H9 (cell line): ENCODE measurements at regions not wholly inside any gene's neighbourhood (a gene's known extent, or its start where the extent isn't known, plus 50 kb on each side); places are given as distances from the start of the nearest gene placed in this dataset.

Experiments used
- DNase-seq: peaks from one replicate; pipeline ENCODE4 v3.0.0-alpha.2; 2017
- H2AFZ ChIP-seq: one replicate; pipeline ENCODE4 v1.6.1; 2013; ENCODE audit warnings: mild to moderate bottlenecking, low read length, control low read depth, moderate library complexity
- H2AK5ac ChIP-seq: 2 replicates; pipeline ENCODE4 v1.6.1; 2013; ENCODE audit warnings: low read length, control low read depth, mixed read lengths; ENCODE audit not compliant: insufficient read length
- H2BK120ac ChIP-seq: one replicate; pipeline ENCODE4 v1.6.1; 2013; ENCODE audit warnings: low read depth, mild to moderate bottlenecking, low read length, control low read depth, inconsistent platforms; ENCODE audit not compliant: poor library complexity, severe bottlenecking
- H2BK12ac ChIP-seq: 2 replicates; pipeline ENCODE4 v1.6.1; 2013; ENCODE audit warnings: low read length, control low read depth, mixed read lengths, low read depth; ENCODE audit not compliant: insufficient read length
- H2BK15ac ChIP-seq: 2 replicates; pipeline ENCODE4 v1.6.1; 2013; ENCODE audit warnings: low read depth, low read length, control low read depth
- H2BK20ac ChIP-seq: one replicate; pipeline ENCODE4 v1.6.1; 2013; ENCODE audit warnings: low read depth, mild to moderate bottlenecking, low read length, control low read depth, inconsistent platforms; ENCODE audit not compliant: poor library complexity, severe bottlenecking
- H2BK5ac ChIP-seq: 2 replicates; pipeline ENCODE4 v1.6.1; 2013; ENCODE audit warnings: low read length, control low read depth, mixed read lengths; ENCODE audit not compliant: insufficient read length
- H3K14ac ChIP-seq: 2 replicates; pipeline ENCODE4 v1.6.1; 2013; ENCODE audit warnings: low read length, control low read depth; ENCODE audit not compliant: insufficient read depth
- H3K18ac ChIP-seq: 2 replicates; pipeline ENCODE4 v1.6.1; 2013; ENCODE audit warnings: low read depth, mild to moderate bottlenecking, mixed read lengths, low read length, control low read depth; ENCODE audit not compliant: insufficient read length
- H3K23ac ChIP-seq: 2 replicates; pipeline ENCODE4 v1.6.1; 2013; ENCODE audit warnings: low read length, control low read depth, mixed read lengths, low read depth; ENCODE audit not compliant: insufficient read length
- H3K23me2 ChIP-seq: 2 replicates; pipeline ENCODE4 v1.6.1; 2013; ENCODE audit warnings: low read depth, mild to moderate bottlenecking, mixed read lengths, low read length, control low read depth; ENCODE audit not compliant: insufficient read length, poor library complexity, severe bottlenecking
- H3K27ac ChIP-seq: 2 replicates; pipeline ENCODE4 v1.5.1; 2013; ENCODE audit warnings: low read length, control low read depth, mixed read lengths, low read depth; ENCODE audit not compliant: insufficient read length
- H3K27me3 ChIP-seq: 2 replicates; pipeline ENCODE4 v1.6.1; 2013; ENCODE audit warnings: low read length, control low read depth, inconsistent platforms; ENCODE audit not compliant: insufficient read depth
- H3K4ac ChIP-seq: 2 replicates; pipeline ENCODE4 v1.6.1; 2013; ENCODE audit warnings: low read depth, mild to moderate bottlenecking, control low read depth, inconsistent platforms, low read length, moderate library complexity
- H3K4me1 ChIP-seq: 2 replicates; pipeline ENCODE4 v1.6.1; 2013; ENCODE audit warnings: low read length, control low read depth, inconsistent platforms; ENCODE audit not compliant: insufficient read depth
- H3K4me2 ChIP-seq: 2 replicates; pipeline ENCODE4 v1.6.1; 2013; ENCODE audit warnings: low read length, control low read depth, mixed read lengths; ENCODE audit not compliant: insufficient read length, insufficient read depth
- H3K56ac ChIP-seq: 2 replicates; pipeline ENCODE4 v1.6.1; 2013; ENCODE audit warnings: low read depth, mild to moderate bottlenecking, mixed read lengths, low read length, control low read depth; ENCODE audit not compliant: insufficient read length
- H3K79me1 ChIP-seq: 2 replicates; pipeline ENCODE4 v1.6.1; 2013; ENCODE audit warnings: low read depth, mild to moderate bottlenecking, moderate library complexity, low read length, control low read depth, inconsistent platforms; ENCODE audit not compliant: insufficient read depth, poor library complexity, severe bottlenecking
- H3K79me2 ChIP-seq: 2 replicates; pipeline ENCODE4 v1.6.1; 2013; ENCODE audit warnings: low read length, control low read depth, inconsistent platforms; ENCODE audit not compliant: insufficient read depth
- H3K9ac ChIP-seq: 2 replicates; pipeline ENCODE4 v1.6.1; 2013; ENCODE audit warnings: low read length, control low read depth, mixed read lengths; ENCODE audit not compliant: insufficient read length; ENCODE audit errors: extremely low read depth
- H3K9me3 ChIP-seq: one replicate; pipeline ENCODE4 v1.6.1; 2013; ENCODE audit warnings: low read depth, low read length, inconsistent platforms; ENCODE audit not compliant: control insufficient read depth
- H3T11ph ChIP-seq: one replicate; pipeline ENCODE4 v1.6.1; 2013; ENCODE audit warnings: mild to moderate bottlenecking, low read length, control low read depth, inconsistent platforms
- H4K20me1 ChIP-seq: one replicate; pipeline ENCODE4 v1.6.1; 2013; ENCODE audit not compliant: control insufficient read depth, insufficient read length, insufficient read depth
- H4K5ac ChIP-seq: 2 replicates; pipeline ENCODE4 v1.6.1; 2013; ENCODE audit warnings: low read depth, mild to moderate bottlenecking, mixed read lengths, low read length, control low read depth; ENCODE audit not compliant: insufficient read length
- H4K8ac ChIP-seq: replicated peaks from 2 replicates; pipeline ENCODE4 v1.6.1; 2013; ENCODE audit warnings: low read length, control low read depth, mixed read lengths, low read depth; ENCODE audit not compliant: insufficient read length
- H4K91ac ChIP-seq: 2 replicates; pipeline ENCODE4 v1.6.1; 2013; ENCODE audit warnings: low read depth, mild to moderate bottlenecking, moderate library complexity, mixed read lengths, low read length, control low read depth; ENCODE audit not compliant: insufficient read length
- H3K27ac Mint-ChIP-seq, 3 experiments: 2 replicates in 2 of 3; 3 replicates in 1 of 3; pipeline ENCODE4 v1.8.0; 2020 to 2021; ENCODE audit warnings: mixed read lengths in 3 of 3, mild to moderate bottlenecking in 1 of 3, moderate library complexity in 1 of 3
- H3K27me3 Mint-ChIP-seq: 2 replicates; pipeline ENCODE4 v1.8.0; 2021; ENCODE audit warnings: low read depth, mild to moderate bottlenecking, moderate library complexity, mixed read lengths
- H3K36me3 Mint-ChIP-seq, 3 experiments: 2 replicates in 2 of 3; 3 replicates in 1 of 3; pipeline ENCODE4 v1.8.0; 2020 to 2021; ENCODE audit warnings: low read depth in 3 of 3, mixed read lengths in 3 of 3; ENCODE audit not compliant: insufficient read depth in 1 of 3
- H3K4me1 Mint-ChIP-seq, 2 experiments: 2 replicates each; pipeline ENCODE4 v1.8.0; 2020; ENCODE audit warnings: mixed read lengths in 2 of 2
- H3K4me3 Mint-ChIP-seq, 2 experiments: 2 replicates in 1 of 2; 3 replicates in 1 of 2; pipeline ENCODE4 v1.8.0; 2020 to 2021; ENCODE audit warnings: mild to moderate bottlenecking in 2 of 2, mixed read lengths in 2 of 2, moderate library complexity in 1 of 2
- H3K9me3 Mint-ChIP-seq, 2 experiments: 2 replicates in 1 of 2; 3 replicates in 1 of 2; pipeline ENCODE4 v1.8.0; 2020; ENCODE audit warnings: mild to moderate bottlenecking in 2 of 2, mixed read lengths in 2 of 2, moderate library complexity in 1 of 2
- CTCF ChIP-seq: fragments of 200-600 bp; sonication (generic); conservative IDR thresholded peaks from 3 replicates; pipeline ENCODE4 v1.8.0; 2021; ENCODE audit warnings: antibody characterized with exemption, mild to moderate bottlenecking
- WGBS: extraction: QIAGEN DNeasy Blood & Tissue Kit; methylation state at CpG from one replicate; pipeline ENCODE4 v1.1.7; 2013; ENCODE audit warnings: missing lambda C conversion rate, low lambda C conversion rate, mixed read lengths; ENCODE audit not compliant: insufficient read length; ENCODE audit errors: extremely low coverage; 5-methylcytosine and 5-hydroxymethylcytosine counted together

GRCh38 chr13:90750021-90750420, 597.5 kb upstream of the MIR17HG start:
- H3K4ac ChIP-seq: no peak overlapping the region
- H3K14ac ChIP-seq: no peak overlapping the region
- H3K27me3 ChIP-seq: no peaks in the 10 kb centered on the region
- no peak overlapping the region for H4K91ac ChIP-seq
- no peak for DNase-seq
- H3K4me2 ChIP-seq: no peak overlapping the region
- H2BK12ac ChIP-seq: no peak overlapping the region
- H3K79me1 ChIP-seq: no peaks in the 10 kb centered on the region
- no peaks in the 10 kb centered on the region for H3K79me2 ChIP-seq
- H3K4me1 ChIP-seq: no peaks in the 10 kb centered on the region
- H2BK15ac ChIP-seq: no peak overlapping the region
- no peak overlapping the region for H3T11ph ChIP-seq
- H3K27me3 Mint-ChIP-seq: no peaks in the 10 kb centered on the region
- no peak overlapping the region for H3K56ac ChIP-seq
- no peaks in the 10 kb centered on the region for H4K20me1 ChIP-seq
- H3K18ac ChIP-seq: no peak overlapping the region
- H2AK5ac ChIP-seq: no peak overlapping the region
- H4K8ac ChIP-seq: no peak overlapping the region
- H3K9me3 ChIP-seq: no peaks in the 10 kb centered on the region
- peaks cover 7 to 13% of the 10 kb centered on the region in 2 experiments for H3K4me1 Mint-ChIP-seq
- no peaks in the 10 kb centered on the region; a peak in 1 of 5 replicates for H3K9me3 Mint-ChIP-seq
- WGBS: no CpG with 5 or more reads among the region's 4 CpGs
- H2BK5ac ChIP-seq: no peak overlapping the region
- H3K9ac ChIP-seq: no peak overlapping the region
- no peak overlapping the region for H3K27ac ChIP-seq
- no peak overlapping the region for H3K27ac Mint-ChIP-seq
- no peak overlapping the region for H2AFZ ChIP-seq
- no peak overlapping the region for H2BK20ac ChIP-seq
- H3K4me3 Mint-ChIP-seq: no peak overlapping the region
- H3K23ac ChIP-seq: no peak overlapping the region
- H4K5ac ChIP-seq: no peak overlapping the region
- H2BK120ac ChIP-seq: no peak overlapping the region
- no peak for TF ChIP-seq CTCF
- no peaks in the 10 kb centered on the region; a peak in 1 of 7 replicates for H3K36me3 Mint-ChIP-seq
- H3K23me2 ChIP-seq: no peaks in the 10 kb centered on the region
